H1 (cell line): ENCODE measurements at regions not wholly inside any gene's neighbourhood (a gene's known extent, or its start where the extent isn't known, plus 50 kb on each side); places are given as distances from the start of the nearest gene placed in this dataset.

Experiments used
- CTCF ChIA-PET: fragments of 300-600 bp; sonication (Branson Sonifier 250); formaldehyde crosslinking; loops from one replicate; lab custom pipeline; 2021; ENCODE audit not compliant: partially characterized antibody; lab: Charles Lee
- POLR2A ChIA-PET: fragments of 300-600 bp; sonication (Branson Sonifier 250); formaldehyde crosslinking; loops from one replicate; lab custom pipeline; 2021; ENCODE audit warnings: inconsistent platforms; ENCODE audit not compliant: partially characterized antibody; lab: Charles Lee
- DNase-seq, 2 experiments: peaks; one replicate each; pipeline versions ENCODE4 v3.0.0 to v3.0.0-alpha.2; 2010 to 2022; ENCODE audit warnings: low spot score in 2 of 2, low read depth in 1 of 2, mixed read lengths in 1 of 2
- FAIRE-seq: peaks from 2 replicates; lab custom pipeline; 2011; peaks lifted over from hg19 to GRCh38; lab: Jason Lieb, UNC
- H2AFZ ChIP-seq: 2 replicates; pipeline ENCODE4 v1.8.1; 2012; ENCODE audit warnings: low read length, inconsistent platforms
- H2AK5ac ChIP-seq: 2 replicates; pipeline ENCODE4 v1.6.1; 2013; ENCODE audit warnings: low read depth, low read length
- H2BK120ac ChIP-seq: replicated peaks from 2 replicates; pipeline ENCODE3; 2013; ENCODE audit warnings: low read depth, low read length, inconsistent platforms
- H2BK12ac ChIP-seq: 2 replicates; pipeline ENCODE4 v1.6.1; 2013; ENCODE audit warnings: low read depth, low read length
- H2BK15ac ChIP-seq: 2 replicates; pipeline ENCODE4 v1.6.1; 2013; ENCODE audit warnings: low read length
- H2BK20ac ChIP-seq: 2 replicates; pipeline ENCODE4 v1.6.1; 2013; ENCODE audit warnings: low read length
- H2BK5ac ChIP-seq: 2 replicates; pipeline ENCODE4 v1.6.1; 2013; ENCODE audit warnings: low read depth, low read length
- H3K14ac ChIP-seq: 2 replicates; pipeline ENCODE4 v1.6.1; 2013; ENCODE audit warnings: inconsistent platforms; ENCODE audit not compliant: insufficient read length
- H3K18ac ChIP-seq: 2 replicates; pipeline ENCODE4 v1.6.1; 2013; ENCODE audit warnings: low read length; ENCODE audit errors: extremely low read depth
- H3K23ac ChIP-seq: 2 replicates; pipeline ENCODE4 v1.6.1; 2013; ENCODE audit warnings: inconsistent platforms; ENCODE audit not compliant: insufficient read length
- H3K23me2 ChIP-seq: 2 replicates; pipeline ENCODE4 v1.6.1; 2013; ENCODE audit warnings: low read depth, low read length
- H3K27ac ChIP-seq: 2 replicates; pipeline ENCODE4 v1.6.1; 2011; ENCODE audit warnings: low read depth, low read length, inconsistent platforms
- H3K27me3 ChIP-seq, 4 experiments: replicated peaks in 1 of 4; 1 replicate in 1 of 4; 2 replicates in 3 of 4; pipeline versions ENCODE4 v1.6.1 to v1.8.1; 2011 to 2013; ENCODE audit warnings: low read length in 3 of 4, mild to moderate bottlenecking in 3 of 4, inconsistent platforms in 2 of 4, mixed read lengths in 2 of 4, moderate library complexity in 1 of 4; ENCODE audit not compliant: control insufficient read depth in 3 of 4, insufficient read depth in 3 of 4; ENCODE audit errors: extremely low read depth in 1 of 4
- H3K36me3 ChIP-seq, 4 experiments: 2 replicates each; pipeline versions ENCODE4 v1.6.1 to v1.8.1; 2011 to 2013; ENCODE audit warnings: mild to moderate bottlenecking in 4 of 4, low read length in 3 of 4, moderate library complexity in 2 of 4, control low read depth in 1 of 4, inconsistent platforms in 1 of 4; ENCODE audit not compliant: insufficient read depth in 4 of 4, control insufficient read depth in 2 of 4
- H3K4ac ChIP-seq: replicated peaks from 2 replicates; pipeline ENCODE3; 2013; ENCODE audit warnings: low read length, low read depth, mixed read lengths, inconsistent platforms; ENCODE audit not compliant: insufficient read length
- H3K4me1 ChIP-seq, 4 experiments: replicated peaks in 1 of 4; 1 replicate in 1 of 4; 2 replicates in 3 of 4; pipeline versions ENCODE4 v1.6.1 to v1.8.1; 2011 to 2013; ENCODE audit warnings: low read length in 3 of 4, inconsistent platforms in 2 of 4, mixed read lengths in 1 of 4; ENCODE audit not compliant: insufficient read depth in 4 of 4, control insufficient read depth in 3 of 4
- H3K4me2 ChIP-seq, 2 experiments: 2 replicates each; pipeline versions ENCODE4 v1.6.1 to v1.8.1; 2011 to 2013; ENCODE audit warnings: low read depth in 2 of 2, low read length in 2 of 2, control low read depth in 1 of 2, inconsistent platforms in 1 of 2, mild to moderate bottlenecking in 1 of 2; ENCODE audit not compliant: insufficient read depth in 1 of 2
- H3K4me3 ChIP-seq, 4 experiments: fragments of 200-600, 300-600 bp in 1 of 4; sonication (generic), shearing (Covaris generic), sonication (Bioruptor Twin) in 1 of 4; 2 replicates each; pipeline versions ENCODE4 v1.5.1 to v1.8.1; 2011 to 2016; ENCODE audit warnings: low read length in 4 of 4, low read depth in 3 of 4, control low read depth in 2 of 4, inconsistent platforms in 2 of 4, mild to moderate bottlenecking in 2 of 4, mixed read lengths in 1 of 4, moderate library complexity in 1 of 4; ENCODE audit not compliant: insufficient read depth in 2 of 4; ENCODE audit errors: extremely low read depth in 1 of 4
- H3K56ac ChIP-seq: replicated peaks from 2 replicates; pipeline ENCODE3; 2013; ENCODE audit warnings: low read depth, mild to moderate bottlenecking, mixed read lengths, low read length, inconsistent platforms; ENCODE audit not compliant: insufficient read length
- H3K79me1 ChIP-seq: 2 replicates; pipeline ENCODE4 v1.6.1; 2013; ENCODE audit warnings: low read depth, low read length, control low read depth
- H3K79me2 ChIP-seq, 2 experiments: 2 replicates each; pipeline versions ENCODE4 v1.6.1 to v1.8.1; 2012 to 2013; ENCODE audit warnings: low read length in 2 of 2, mild to moderate bottlenecking in 2 of 2, inconsistent platforms in 1 of 2; ENCODE audit not compliant: insufficient read depth in 2 of 2, control insufficient read depth in 1 of 2
- H3K9ac ChIP-seq, 4 experiments: replicated peaks in 1 of 4; 1 replicate in 1 of 4; 2 replicates in 3 of 4; pipeline versions ENCODE4 v1.6.1 to v1.8.1; 2011 to 2013; ENCODE audit warnings: low read depth in 3 of 4, low read length in 3 of 4, control low read depth in 2 of 4, mild to moderate bottlenecking in 2 of 4, moderate library complexity in 2 of 4, inconsistent platforms in 1 of 4; ENCODE audit errors: extremely low read depth in 1 of 4
- H3K9me3 ChIP-seq, 2 experiments: 2 replicates each; pipeline versions ENCODE4 v1.6.1 to v1.8.1; 2012 to 2013; ENCODE audit warnings: mild to moderate bottlenecking in 2 of 2, moderate library complexity in 2 of 2, control low read depth in 1 of 2, inconsistent platforms in 1 of 2, low read depth in 1 of 2, low read length in 1 of 2, mixed read lengths in 1 of 2; ENCODE audit not compliant: insufficient read depth in 2 of 2
- H4K20me1 ChIP-seq, 2 experiments: replicated peaks in 1 of 2; 2 replicates each; pipeline versions ENCODE3 to v1.8.1; 2011 to 2013; ENCODE audit warnings: inconsistent platforms in 2 of 2, low read length in 2 of 2, mild to moderate bottlenecking in 1 of 2; ENCODE audit not compliant: insufficient read depth in 2 of 2, control insufficient read depth in 1 of 2
- H4K5ac ChIP-seq: 2 replicates; pipeline ENCODE4 v1.6.1; 2013; ENCODE audit warnings: low read length, low read depth, mixed read lengths, inconsistent platforms; ENCODE audit not compliant: insufficient read length
- H4K8ac ChIP-seq: 2 replicates; pipeline ENCODE4 v1.8.0; 2013; ENCODE audit warnings: mild to moderate bottlenecking, moderate library complexity, low read length, inconsistent platforms; ENCODE audit not compliant: insufficient read depth; ENCODE audit errors: extremely low read depth
- H4K91ac ChIP-seq: replicated peaks from 2 replicates; pipeline ENCODE3; 2013; ENCODE audit warnings: low read length, mixed read lengths, inconsistent platforms; ENCODE audit not compliant: insufficient read length
- BACH1 ChIP-seq: IDR thresholded peaks from 2 replicates; pipeline ENCODE4 v1.6.1; 2012; ENCODE audit warnings: low read length, improper control_type of control experiment
- BCL11A ChIP-seq, 2 experiments: IDR thresholded peaks; one replicate each; pipeline ENCODE4 v1.6.1; 2011; ENCODE audit warnings: low read depth in 2 of 2, low read length in 2 of 2, mild to moderate bottlenecking in 2 of 2
- GTF2F1 ChIP-seq: IDR thresholded peaks from 2 replicates; pipeline ENCODE4 v1.6.1; 2012; ENCODE audit warnings: low read depth, low read length, improper control_type of control experiment, borderline replicate concordance
- HDAC6 ChIP-seq: IDR thresholded peaks from one replicate; pipeline ENCODE4 v1.7.1; 2012; ENCODE audit warnings: low read depth, mild to moderate bottlenecking, inconsistent platforms, low read length, moderate library complexity
- JUN ChIP-seq: IDR thresholded peaks from 2 replicates; pipeline ENCODE4 v1.6.1; 2011; ENCODE audit warnings: low read depth, mild to moderate bottlenecking, improper control_type of control experiment, low read length
- POLR2AphosphoS5 ChIP-seq: IDR thresholded peaks from 2 replicates; pipeline ENCODE4 v1.6.1; 2011; ENCODE audit warnings: low read depth, low read length
- RFX5 ChIP-seq: IDR thresholded peaks from 2 replicates; pipeline ENCODE4 v1.6.1; 2011; ENCODE audit warnings: low read depth, low read length, improper control_type of control experiment, borderline replicate concordance
- RXRA ChIP-seq: IDR thresholded peaks from 2 replicates; pipeline ENCODE4 v1.6.1; 2011; ENCODE audit warnings: low read depth, mild to moderate bottlenecking, low read length, moderate library complexity; ENCODE audit not compliant: insufficient read depth
- TCF12 ChIP-seq: IDR thresholded peaks from 2 replicates; pipeline ENCODE4 v1.6.1; 2011; ENCODE audit warnings: low read depth, mild to moderate bottlenecking, low read length
- ZNF274 ChIP-seq: IDR thresholded peaks from 2 replicates; pipeline ENCODE4 v1.7.0; 2012; ENCODE audit warnings: low read length, borderline replicate concordance; ENCODE audit errors: extremely low read depth
- WGBS, 2 experiments: shearing (Covaris generic) in 1 of 2; methylation state at CpG; one replicate each; pipeline versions ENCODE4 v1.1.6 to v1.1.7; 2013 to 2015; ENCODE audit warnings: low lambda C conversion rate in 2 of 2, mixed read lengths in 2 of 2, inconsistent platforms in 1 of 2, low coverage in 1 of 2, missing lambda C conversion rate in 1 of 2; ENCODE audit not compliant: insufficient replicate concordance in 2 of 2, insufficient coverage in 1 of 2, insufficient read length in 1 of 2; ENCODE audit errors: extremely low coverage in 1 of 2, missing lambda C conversion rate in 1 of 2; 5-methylcytosine and 5-hydroxymethylcytosine counted together
- TF ChIP-seq, protein P1 (sequence below), 3 experiments: IDR thresholded peaks; 1 replicate in 2 of 3; 2 replicates in 1 of 3; pipeline versions ENCODE4 v1.5.1 to v1.6.1; 2011; ENCODE audit warnings: low read length in 3 of 3, mild to moderate bottlenecking in 3 of 3, inconsistent platforms in 2 of 3, low read depth in 1 of 3, moderate library complexity in 1 of 3; ENCODE audit not compliant: insufficient read depth in 1 of 3; ENCODE audit errors: control extremely low read depth in 1 of 3

DNA sequence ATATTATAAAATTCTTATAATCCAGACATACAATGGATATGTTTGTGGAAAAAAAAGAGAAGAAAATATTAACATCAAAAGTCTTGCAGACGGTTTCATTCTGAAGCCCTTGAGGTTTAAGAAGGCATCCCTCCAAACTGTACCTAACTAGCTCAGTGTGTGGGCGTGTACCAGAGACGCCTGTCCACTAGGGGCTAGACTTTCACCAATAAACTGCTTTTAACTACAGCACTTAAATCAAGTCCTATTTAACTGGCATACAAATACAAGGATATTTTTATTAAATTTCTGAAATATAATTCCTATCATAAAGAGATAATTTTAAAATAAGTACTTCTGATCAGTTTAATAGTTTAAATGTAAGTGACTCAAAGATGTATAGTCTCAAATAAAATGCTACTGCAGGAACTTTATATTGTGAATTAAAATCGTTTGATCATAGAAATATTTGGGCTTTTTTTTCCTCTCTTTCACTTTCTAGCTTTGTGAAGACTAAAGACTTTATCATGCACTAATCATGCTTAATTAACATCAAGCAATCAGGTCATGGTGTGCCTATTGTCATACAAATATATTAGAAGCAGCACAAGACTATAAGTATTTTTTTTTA lies 437.7 kb downstream of the SATB2 start:
- no peak overlapping the region for H3K56ac ChIP-seq
- POLR2A ChIA-PET = no interaction called here
- FAIRE-seq = no peak
- no peak for TF ChIP-seq TCF12
- TF ChIP-seq GTF2F1 = no peak
- no peak for TF ChIP-seq RFX5
- TF ChIP-seq POLR2AphosphoS5 = no peak
- TF ChIP-seq, protein P1, sequence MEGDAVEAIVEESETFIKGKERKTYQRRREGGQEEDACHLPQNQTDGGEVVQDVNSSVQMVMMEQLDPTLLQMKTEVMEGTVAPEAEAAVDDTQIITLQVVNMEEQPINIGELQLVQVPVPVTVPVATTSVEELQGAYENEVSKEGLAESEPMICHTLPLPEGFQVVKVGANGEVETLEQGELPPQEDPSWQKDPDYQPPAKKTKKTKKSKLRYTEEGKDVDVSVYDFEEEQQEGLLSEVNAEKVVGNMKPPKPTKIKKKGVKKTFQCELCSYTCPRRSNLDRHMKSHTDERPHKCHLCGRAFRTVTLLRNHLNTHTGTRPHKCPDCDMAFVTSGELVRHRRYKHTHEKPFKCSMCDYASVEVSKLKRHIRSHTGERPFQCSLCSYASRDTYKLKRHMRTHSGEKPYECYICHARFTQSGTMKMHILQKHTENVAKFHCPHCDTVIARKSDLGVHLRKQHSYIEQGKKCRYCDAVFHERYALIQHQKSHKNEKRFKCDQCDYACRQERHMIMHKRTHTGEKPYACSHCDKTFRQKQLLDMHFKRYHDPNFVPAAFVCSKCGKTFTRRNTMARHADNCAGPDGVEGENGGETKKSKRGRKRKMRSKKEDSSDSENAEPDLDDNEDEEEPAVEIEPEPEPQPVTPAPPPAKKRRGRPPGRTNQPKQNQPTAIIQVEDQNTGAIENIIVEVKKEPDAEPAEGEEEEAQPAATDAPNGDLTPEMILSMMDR (IDR thresholded peaks at IDR 0.05; ENCODE audit: control extremely low read depth in 1 of 3, insufficient read depth in 1 of 3, low read depth in 1 of 3, low read length in 3 of 3) = peak; percentile 46 to 57 (median 47)
- TF ChIP-seq HDAC6 = no peak
- no peak for TF ChIP-seq JUN
- TF ChIP-seq ZNF274 = no peak
- TF ChIP-seq BACH1 = no peak
- TF ChIP-seq BCL11A (IDR thresholded peaks at IDR 0.05; ENCODE audit: low read depth in 2 of 2, low read length in 2 of 2) = no peak
- no peak for TF ChIP-seq RXRA

More for the DNA sequence above, 437.7 kb downstream of the SATB2 start:
- no peak overlapping the region for H3K23ac ChIP-seq
- H3K4ac ChIP-seq = no peak overlapping the region
- no peak overlapping the region for H4K5ac ChIP-seq
- H3K4me2 ChIP-seq = no peak overlapping the region
- no peak overlapping the region for H3K4me3 ChIP-seq
- no peaks in the 10 kb centered on the region for H3K27me3 ChIP-seq
- no peak overlapping the region for H3K27ac ChIP-seq
- H3K9ac ChIP-seq = no peak overlapping the region
- no peak overlapping the region for H3K14ac ChIP-seq
- H3K9me3 ChIP-seq = no peaks in the 10 kb centered on the region
- no peak overlapping the region for H2AFZ ChIP-seq
- H3K79me1 ChIP-seq = no peaks in the 10 kb centered on the region
- no peak overlapping the region for H2BK20ac ChIP-seq
- no peak overlapping the region for H2BK12ac ChIP-seq
- H3K18ac ChIP-seq = no peak overlapping the region
- no peaks in the 10 kb centered on the region for H3K23me2 ChIP-seq
- H2AK5ac ChIP-seq = no peak overlapping the region
- no peaks in the 10 kb centered on the region for H4K20me1 ChIP-seq
- H2BK120ac ChIP-seq = no peak overlapping the region
- no peak overlapping the region for H4K91ac ChIP-seq
- no peak for DNase-seq
- no peak overlapping the region for H2BK15ac ChIP-seq
- H3K79me2 ChIP-seq = no peaks in the 10 kb centered on the region
- H4K8ac ChIP-seq = no peak overlapping the region
- no peak overlapping the region for H2BK5ac ChIP-seq
- no peaks in the 10 kb centered on the region for H3K36me3 ChIP-seq
- peaks cover 0 to 6% (median 1%) of the 10 kb centered on the region in 4 experiments; a peak in 3 of 7 replicates for H3K4me1 ChIP-seq
- CTCF ChIA-PET = interaction anchor here (0.6 to 1.6 kb wide), 9 partner anchors 9 to 498 kb away, joined by 3 to 8 read pairs (median 3); no protein-coding TSS in a partner anchor
- WGBS, 2 experiments = 71% methylated on average over 4 of the region's 4 CpGs; no CpG with 5 or more reads in 1 of the 2 experiments
